ENCODE measurements at regions not wholly inside any gene's neighbourhood (a gene's known extent, or its start where the extent isn't known, plus 50 kb on each side); places are given as distances from the start of the nearest gene placed in this dataset.

- CTCF ChIA-PET (ENCODE audit: partially characterized antibody): no interaction called here
- Histone ChIP-seq H3K18ac (ENCODE audit: extremely low read depth, low read length) (no peak overlapping the region), H3K9ac (replicated peaks in 1 of 4; ENCODE audit: extremely low read depth in 1 of 4, low read depth in 3 of 4, low read length in 3 of 4) (no peak overlapping the region), H4K8ac (ENCODE audit: extremely low read depth, insufficient read depth, low read length) (no peak overlapping the region), H2BK12ac (ENCODE audit: low read depth, low read length) (no peak overlapping the region), H2BK5ac (ENCODE audit: low read depth, low read length) (no peak overlapping the region), H3K56ac (replicated peaks; ENCODE audit: insufficient read length, low read depth, low read length) (no peak overlapping the region), H3K79me2 (ENCODE audit: control insufficient read depth in 1 of 2, insufficient read depth in 2 of 2, low read length in 2 of 2) (no peaks in the 10 kb centered on the region), H3K14ac (ENCODE audit: insufficient read length) (no peak overlapping the region), H3K79me1 (ENCODE audit: low read depth, low read length) (no peaks in the 10 kb centered on the region), H2BK120ac (replicated peaks; ENCODE audit: low read depth, low read length) (no peak overlapping the region), H4K5ac (ENCODE audit: insufficient read length, low read depth, low read length) (no peak overlapping the region), H2BK20ac (ENCODE audit: low read length) (no peak overlapping the region), H2AFZ (ENCODE audit: low read length) (no peak overlapping the region), H3K4me3 (ENCODE audit: extremely low read depth in 1 of 4, insufficient read depth in 2 of 4, low read depth in 3 of 4, low read length in 4 of 4) (no peak overlapping the region), H3K36me3 (ENCODE audit: control insufficient read depth in 2 of 4, insufficient read depth in 4 of 4, low read length in 3 of 4) (no peaks in the 10 kb centered on the region), H3K9me3 (ENCODE audit: insufficient read depth in 2 of 2, low read depth in 1 of 2, low read length in 1 of 2) (no peaks in the 10 kb centered on the region), H2AK5ac (ENCODE audit: low read depth, low read length) (no peak overlapping the region), H3K27ac (ENCODE audit: low read depth, low read length) (no peak overlapping the region), H2BK15ac (ENCODE audit: low read length) (no peak overlapping the region), H4K20me1 (replicated peaks in 1 of 2; ENCODE audit: control insufficient read depth in 1 of 2, insufficient read depth in 2 of 2, low read length in 2 of 2) (no peaks in the 10 kb centered on the region), H3K4me1 (replicated peaks in 1 of 4; ENCODE audit: control insufficient read depth in 3 of 4, insufficient read depth in 4 of 4, low read length in 3 of 4) (no peaks in the 10 kb centered on the region; a peak in 1 of 7 replicates), H3K4me2 (ENCODE audit: insufficient read depth in 1 of 2, low read depth in 2 of 2, low read length in 2 of 2) (no peak overlapping the region), H3K27me3 (replicated peaks in 1 of 4; ENCODE audit: control insufficient read depth in 3 of 4, extremely low read depth in 1 of 4, insufficient read depth in 3 of 4, low read length in 3 of 4) (no peaks in the 10 kb centered on the region), H4K91ac (replicated peaks; ENCODE audit: insufficient read length, low read length) (no peak overlapping the region), H3K23me2 (ENCODE audit: low read depth, low read length) (no peaks in the 10 kb centered on the region), H3K23ac (ENCODE audit: insufficient read length) (no peak overlapping the region), H3K4ac (replicated peaks; ENCODE audit: insufficient read length, low read depth, low read length) (no peak overlapping the region)
- FAIRE-seq: no peak
- TF ChIP-seq CREB1 (IDR thresholded peaks at IDR 0.05): no peak
- no peak for DNase-seq (ENCODE audit: low read depth in 1 of 2, low spot score in 2 of 2)
- WGBS, 2 experiments (ENCODE audit: extremely low coverage in 1 of 2, insufficient coverage in 1 of 2, insufficient read length in 1 of 2, insufficient replicate concordance in 2 of 2, low coverage in 1 of 2, low lambda C conversion rate in 2 of 2, missing lambda C conversion rate in 1 of 2): 90% methylated on average over 3 of the region's 3 CpGs; no CpG with 5 or more reads in 1 of the 2 experiments
- POLR2A ChIA-PET (ENCODE audit: partially characterized antibody): no interaction called here
These were observed 1757.3 kb upstream of the PIK3C3 start for GRCh38 chr18:40197711-40198110.

Data from H1 (cell line).